Esophagus squamous epithelium (tissue), 4 donors: ENCODE measurements at regions not wholly inside any gene's neighbourhood (a gene's known extent, or its start where the extent isn't known, plus 50 kb on each side); places are given as distances from the start of the nearest gene placed in this dataset.

Experiments
- CTCF ChIP-seq, 6 experiments: fragments of 450-650 bp in 4 of 6; fragments of 200-600 bp in 2 of 6; sonication (generic) in 2 of 6; IDR thresholded peaks; one replicate each; pipeline ENCODE4 v1.5.1; 2016 to 2019; ENCODE audit warnings: antibody characterized with exemption in 6 of 6, mild to moderate bottlenecking in 4 of 6, moderate library complexity in 4 of 6
- POLR2A ChIP-seq, 4 donors: fragments of 450-650 bp; IDR thresholded peaks; one replicate each; pipeline ENCODE4 v1.6.1; 2017; ENCODE audit warnings: antibody characterized with exemption in 4 of 4, mild to moderate bottlenecking in 4 of 4, moderate library complexity in 3 of 4

- TF ChIP-seq CTCF (IDR thresholded peaks at IDR 0.05) (no peak), POLR2A (IDR thresholded peaks at IDR 0.05) (no peak)
These were observed 181.9 kb downstream of the HDGFL1 start for GRCh38 chr6:22751223-22751622.
